Transverse colon (tissue), 4 donors: ENCODE measurements at regions not wholly inside any gene's neighbourhood (a gene's known extent, or its start where the extent isn't known, plus 50 kb on each side); places are given as distances from the start of the nearest gene placed in this dataset.

ENCODE experiments used
- CTCF ChIP-seq, 5 experiments: fragments of 200-600 bp in 3 of 5; fragments of 450-650 bp in 2 of 5; sonication (generic) in 3 of 5; IDR thresholded peaks; 1 replicate in 2 of 5; 2 replicates in 3 of 5; pipeline ENCODE4 v1.5.1; 2016 to 2017; ENCODE audit warnings: antibody characterized with exemption in 5 of 5, inconsistent platforms in 3 of 5, mild to moderate bottlenecking in 2 of 5, moderate library complexity in 1 of 5
- EP300 ChIP-seq: sonication (generic); formaldehyde crosslinking; IDR thresholded peaks from one replicate; pipeline ENCODE4 v1.6.1; 2017; ENCODE audit warnings: antibody characterized with exemption, low read depth
- POLR2A ChIP-seq: fragments of 450-650 bp; IDR thresholded peaks from one replicate; pipeline ENCODE4 v1.6.1; 2016; ENCODE audit warnings: antibody characterized with exemption, mild to moderate bottlenecking, moderate library complexity
- POLR2AphosphoS5 ChIP-seq, 3 donors: sonication (generic); formaldehyde crosslinking; IDR thresholded peaks; one replicate each; pipeline ENCODE4 v1.6.1; 2016; ENCODE audit warnings: antibody characterized with exemption in 3 of 3

- TF ChIP-seq POLR2A (no peak), CTCF (IDR thresholded peaks at IDR 0.05) (no peak), POLR2AphosphoS5 (IDR thresholded peaks at IDR 0.05) (no peak), EP300 (no peak)
Observed at GRCh38 chr3:157922614-157923013, 183.6 kb downstream of the SHOX2 start.
